IPS-11a (cell line): ENCODE measurements at regions not wholly inside any gene's neighbourhood (a gene's known extent, or its start where the extent isn't known, plus 50 kb on each side); places are given as distances from the start of the nearest gene placed in this dataset.

Experiments
- H3K4me3 ChIP-seq: one replicate; pipeline ENCODE4 v1.5.1; 2013; ENCODE audit warnings: low read depth, low read length, control low read depth

DNA sequence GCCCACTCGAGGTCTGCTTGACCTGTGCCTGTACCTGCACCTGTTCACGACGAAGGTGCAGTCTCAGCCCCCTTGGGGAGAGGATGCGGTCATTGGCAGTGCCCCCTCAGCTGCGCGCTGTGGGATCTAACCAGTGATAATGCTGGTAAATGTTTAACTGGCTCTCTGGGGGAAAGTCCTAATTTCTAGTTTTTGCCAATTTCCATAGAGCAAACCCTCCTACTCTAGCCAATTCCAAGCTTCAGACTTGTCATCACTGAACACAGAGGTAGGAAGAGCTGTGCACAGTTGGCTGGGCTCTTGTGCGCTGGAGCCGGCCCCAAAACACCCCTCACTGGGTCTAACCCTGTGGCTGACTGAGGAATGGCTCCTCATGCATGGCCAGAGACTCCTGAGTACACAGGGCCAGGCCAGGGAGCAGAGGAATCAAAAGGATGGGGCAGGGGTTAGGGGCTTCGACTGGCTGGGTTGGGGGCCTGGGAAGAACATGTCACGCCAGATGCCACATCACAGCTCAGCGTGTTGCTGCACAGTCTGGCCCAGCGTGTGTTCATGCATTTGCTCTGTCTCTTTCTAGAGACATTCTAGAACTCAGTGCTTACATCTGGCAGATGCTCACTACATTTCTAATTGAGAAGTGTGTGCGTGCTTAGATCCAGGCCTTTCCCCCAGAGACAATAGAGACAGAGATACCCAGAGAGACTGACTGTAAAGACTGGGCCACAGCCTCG lies 270.8 kb downstream of the BCOR start:
- no peak overlapping the region for H3K4me3 ChIP-seq

DNA sequence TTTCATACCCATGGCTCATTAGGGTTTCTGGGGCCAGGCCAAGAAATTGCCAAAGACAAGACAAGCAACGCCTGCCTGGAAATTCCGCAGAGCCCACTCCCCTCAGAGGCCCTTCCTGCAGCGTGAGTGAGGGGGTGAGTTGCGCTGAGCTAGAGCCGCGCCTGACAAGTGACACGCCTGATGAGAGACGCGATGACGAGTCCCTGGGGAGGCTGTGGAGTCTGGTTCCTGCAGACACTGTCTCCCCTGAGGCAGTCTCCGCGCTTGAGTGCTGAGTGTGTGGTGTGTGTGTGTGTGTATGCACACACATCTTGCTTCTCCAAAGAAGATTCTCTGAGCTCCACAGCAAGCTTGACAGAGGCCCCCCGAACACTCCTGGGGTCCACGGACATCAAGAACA lies 269.8 kb downstream of the BCOR start:
- no peak overlapping the region for H3K4me3 ChIP-seq

DNA sequence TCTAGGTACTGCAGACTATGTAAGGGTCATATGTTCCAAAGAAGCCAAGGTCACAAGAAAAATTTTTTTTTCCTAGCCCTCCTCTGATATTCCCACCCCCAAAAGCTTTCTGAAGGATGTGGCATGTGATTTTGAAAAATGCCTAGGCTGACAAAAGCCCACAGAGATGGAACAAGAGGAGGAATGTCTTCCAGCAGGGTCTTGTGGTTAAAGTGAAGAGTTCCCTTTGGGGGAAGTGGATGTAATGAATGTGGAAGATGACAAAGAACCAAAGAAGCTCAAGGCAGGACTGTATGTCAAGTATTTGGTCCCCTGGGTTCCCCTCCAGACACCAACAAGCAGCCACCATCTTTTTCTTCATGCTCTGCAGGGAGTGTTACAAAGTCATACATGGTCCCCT lies 268.8 kb downstream of the BCOR start:
- no peak overlapping the region for H3K4me3 ChIP-seq

DNA sequence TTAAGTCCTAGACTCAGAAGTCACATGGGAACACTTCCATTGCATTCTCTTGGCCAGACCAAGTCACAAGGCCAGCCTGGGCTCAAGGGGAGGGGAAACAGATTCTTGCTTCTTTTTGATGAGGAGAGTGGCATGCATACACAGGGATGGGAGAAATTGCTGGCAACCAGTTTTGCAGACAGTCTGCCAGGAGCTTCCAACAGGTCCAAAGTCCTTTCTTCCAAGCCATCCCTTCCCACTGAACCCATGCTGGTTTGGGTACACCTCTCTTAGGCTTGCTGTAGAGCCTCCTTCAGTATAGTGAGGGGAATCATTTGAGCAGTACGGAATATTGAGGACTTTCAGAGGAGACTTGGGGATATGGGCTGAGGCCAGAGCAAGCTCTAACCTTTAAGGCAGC lies 267.8 kb downstream of the BCOR start:
- no peak overlapping the region for H3K4me3 ChIP-seq

DNA sequence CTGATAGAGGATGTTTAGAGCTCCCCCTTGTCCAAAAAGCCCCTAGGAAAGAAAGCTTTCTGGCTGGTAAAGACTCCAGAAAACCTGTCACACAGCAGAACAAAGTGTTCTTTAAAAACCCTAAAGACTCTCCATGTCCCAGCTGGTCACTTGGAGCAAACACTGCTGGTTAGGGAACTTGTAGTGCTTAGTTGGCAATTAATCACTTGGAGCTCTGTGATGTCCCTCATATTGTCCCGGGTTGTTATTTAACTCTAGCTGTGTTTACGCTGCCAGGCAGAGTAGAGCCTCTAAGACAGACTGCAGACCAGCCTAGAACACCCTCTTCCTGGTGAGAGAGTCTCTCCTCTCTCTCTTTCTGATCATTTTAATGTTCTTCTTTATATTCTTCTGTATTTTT lies 267.3 kb downstream of the BCOR start:
- H3K4me3 ChIP-seq, result no peak overlapping the region

DNA sequence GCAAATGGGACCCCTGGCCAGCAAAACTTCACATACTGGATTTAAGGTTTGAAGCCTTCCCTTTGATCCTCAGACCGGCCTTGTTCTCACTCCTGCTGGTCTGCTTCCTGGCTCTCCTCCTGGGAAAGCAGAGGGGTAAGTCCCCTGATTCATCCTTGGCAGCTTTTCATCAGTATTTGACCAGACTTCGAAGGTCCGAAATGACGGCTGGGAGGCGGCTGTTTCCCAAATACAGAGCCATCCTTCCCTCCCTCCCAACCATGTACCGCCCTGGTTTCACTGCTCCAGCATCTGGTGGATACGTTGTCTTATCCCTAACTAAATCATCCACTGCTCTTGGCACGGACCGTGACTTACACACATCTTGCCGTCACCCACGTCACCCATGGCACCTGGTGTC lies 265.5 kb downstream of the BCOR start:
- no peak overlapping the region for H3K4me3 ChIP-seq

DNA sequence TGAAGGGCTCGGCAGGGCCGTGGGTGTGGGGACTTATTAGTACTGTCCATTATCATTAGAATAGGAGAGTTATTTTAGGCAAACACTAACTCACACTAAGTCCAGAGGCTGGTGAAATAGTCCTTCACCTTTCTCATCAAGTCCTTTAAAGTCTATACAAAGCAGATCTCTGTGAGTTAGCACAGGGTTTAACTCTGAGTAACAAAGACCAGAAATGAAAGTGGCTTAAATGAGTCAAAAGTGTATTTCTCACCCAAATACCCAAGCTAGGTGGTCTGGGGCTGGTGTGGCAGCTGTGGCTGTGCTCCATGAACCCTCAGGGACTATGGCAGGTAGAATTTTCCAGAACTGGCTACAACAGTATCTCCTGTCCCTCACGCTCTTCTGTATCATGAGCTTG lies 263.2 kb downstream of the BCOR start:
- H3K4me3 ChIP-seq, result no peak overlapping the region

DNA sequence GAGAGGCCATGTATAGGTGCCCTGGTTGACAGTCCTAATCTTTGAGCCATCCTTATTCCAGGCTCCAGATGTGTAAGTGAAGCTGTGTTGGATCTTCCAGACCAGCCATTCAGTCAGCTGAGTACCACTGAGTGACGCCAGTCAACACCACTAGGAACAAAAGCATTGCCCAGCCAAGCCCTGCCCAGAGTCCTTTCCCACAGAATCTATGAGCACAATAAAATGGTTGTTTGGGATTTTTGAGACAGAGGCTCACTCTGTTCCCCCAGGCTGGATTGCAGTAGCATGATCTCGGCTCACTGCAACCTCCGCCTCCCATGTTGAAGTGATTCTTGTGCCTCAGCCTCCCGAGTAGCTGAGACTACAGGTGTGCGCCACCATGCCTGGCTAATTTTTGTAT lies 262.5 kb downstream of the BCOR start:
- H3K4me3 ChIP-seq, result no peak overlapping the region

DNA sequence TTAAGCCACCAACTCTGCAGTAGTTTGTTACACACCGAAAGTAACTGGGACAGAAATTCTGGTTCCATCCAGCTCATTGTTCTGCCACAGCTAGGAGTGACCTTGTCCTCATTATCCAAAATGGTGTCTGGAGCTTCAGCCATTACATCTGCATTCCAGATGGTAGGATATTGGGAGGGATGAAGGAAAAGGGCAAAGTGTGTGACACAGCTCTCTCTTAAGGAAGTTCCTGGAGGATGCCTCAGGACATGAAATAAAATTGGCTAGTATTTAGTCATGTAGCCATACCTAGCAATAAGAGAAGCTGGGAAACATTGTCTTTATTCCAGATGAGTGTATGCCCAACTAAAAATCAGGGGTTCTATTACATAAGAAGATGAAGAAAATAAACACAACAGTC lies 262.0 kb downstream of the BCOR start:
- H3K4me3 ChIP-seq, result no peak overlapping the region

DNA sequence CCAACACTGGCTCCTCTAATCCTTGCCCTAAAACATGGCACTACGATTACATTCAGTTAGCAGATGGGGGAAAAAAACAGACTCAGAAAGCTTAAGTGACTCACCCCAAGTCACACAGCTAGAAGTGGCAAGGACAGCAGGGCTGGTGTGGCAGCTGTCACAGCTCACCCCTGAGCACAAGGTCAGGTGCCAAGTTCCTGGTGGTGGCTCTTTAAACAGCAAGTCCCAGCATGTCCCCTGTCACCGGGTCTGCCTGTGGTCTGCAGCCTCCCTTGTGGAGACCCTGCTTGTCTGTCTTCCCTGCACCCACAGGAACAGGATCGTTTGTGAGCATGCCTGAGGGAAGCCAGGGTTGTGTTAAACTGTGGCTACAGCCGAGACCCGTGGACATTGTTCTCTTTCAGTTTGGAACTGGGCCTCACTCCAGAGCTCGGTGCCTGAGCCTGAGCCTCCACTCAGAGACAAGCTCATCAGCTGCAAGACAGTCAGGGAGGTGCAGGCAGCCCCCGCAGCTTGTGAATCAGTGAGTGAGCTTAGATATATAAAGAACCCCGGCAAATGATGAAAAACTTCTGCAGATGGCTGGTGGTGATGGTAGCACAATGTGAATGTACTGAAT lies 260.8 kb downstream of the BCOR start:
- H3K4me3 ChIP-seq, result no peak overlapping the region

DNA sequence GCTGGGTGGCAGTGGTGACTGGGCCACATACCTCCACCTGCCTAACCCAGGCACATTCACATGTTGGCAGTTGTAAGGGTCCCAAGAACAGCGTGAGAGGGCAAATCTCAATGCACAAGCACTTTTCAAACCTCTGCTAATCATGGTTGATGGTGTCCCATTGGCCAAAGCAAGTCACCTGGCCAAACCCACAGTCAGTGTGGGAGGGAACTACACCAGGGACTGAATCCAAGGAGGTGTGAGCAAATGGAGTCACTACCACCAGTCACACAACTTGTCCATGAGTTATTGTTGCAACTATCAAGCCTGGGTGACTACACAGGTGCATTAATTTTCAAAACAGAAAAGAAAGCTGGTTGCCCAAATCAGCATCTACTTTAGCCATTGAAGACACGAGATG lies 260.1 kb downstream of the BCOR start:
- no peak overlapping the region for H3K4me3 ChIP-seq

DNA sequence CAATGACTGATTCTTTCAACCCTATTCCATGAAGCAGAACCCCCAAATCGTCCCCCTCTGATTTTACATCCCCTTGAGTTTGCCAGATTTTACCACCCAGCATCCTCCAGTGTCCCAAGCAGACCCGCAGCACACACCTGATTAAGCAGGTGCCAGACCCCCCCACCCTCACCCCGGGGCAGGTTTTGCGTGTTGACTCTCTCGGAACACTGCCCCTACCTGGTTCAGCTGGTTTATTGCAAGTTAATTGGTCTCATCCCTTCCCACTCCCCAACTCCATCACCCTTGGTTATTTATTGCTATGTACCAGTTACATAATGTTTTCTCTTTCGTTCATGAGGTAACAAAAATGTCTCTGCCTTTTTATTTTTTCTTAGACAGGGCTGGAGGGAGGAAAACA lies 258.4 kb downstream of the BCOR start:
- no peak overlapping the region for H3K4me3 ChIP-seq

DNA sequence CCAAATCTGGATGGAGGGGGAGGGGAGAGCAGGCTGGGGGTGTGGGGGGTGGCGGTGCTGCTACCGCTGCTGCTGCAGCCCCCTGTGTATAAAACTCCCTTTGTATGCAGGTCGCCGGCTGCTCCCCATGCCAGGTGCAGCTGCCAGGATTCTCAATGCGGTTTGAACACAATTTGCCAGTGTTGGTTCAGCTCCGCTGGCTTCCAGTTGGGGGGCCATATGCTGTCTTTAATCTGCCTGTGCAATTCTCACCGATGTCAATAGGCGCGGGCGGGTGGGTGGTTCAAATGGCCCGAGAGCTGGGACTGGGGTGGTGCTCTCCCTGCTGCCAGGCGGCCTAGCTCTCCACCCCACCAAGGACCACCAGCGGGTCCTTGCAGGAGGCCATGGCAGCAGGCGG lies 257.6 kb downstream of the BCOR start:
- H3K4me3 ChIP-seq, result no peak overlapping the region

DNA sequence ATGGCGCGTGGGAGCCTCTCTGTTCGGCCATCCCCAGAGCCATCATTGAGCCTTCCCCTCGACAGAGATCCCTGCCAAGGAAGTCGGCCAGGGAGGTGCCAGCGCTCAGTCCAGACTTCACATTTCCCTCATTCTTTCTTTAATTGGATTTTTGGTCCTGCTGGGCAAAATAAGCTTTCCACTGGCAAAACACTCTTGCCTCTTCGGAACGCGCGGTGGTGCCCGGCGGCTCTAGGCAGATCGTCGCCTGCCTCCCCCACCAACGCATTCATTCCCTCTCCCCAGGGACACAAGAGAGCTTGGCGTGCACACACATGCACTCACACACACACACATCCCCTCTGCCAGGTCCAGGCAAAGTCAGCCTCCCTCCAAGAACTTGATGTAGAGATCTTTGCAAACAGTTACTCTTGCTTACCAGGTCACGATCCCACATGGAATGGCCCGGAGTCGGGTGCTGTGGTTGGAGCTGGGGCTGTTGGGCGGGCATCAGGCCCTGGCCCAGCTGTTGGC lies 257.1 kb downstream of the BCOR start:
- H3K4me3 ChIP-seq, result no peak overlapping the region

DNA sequence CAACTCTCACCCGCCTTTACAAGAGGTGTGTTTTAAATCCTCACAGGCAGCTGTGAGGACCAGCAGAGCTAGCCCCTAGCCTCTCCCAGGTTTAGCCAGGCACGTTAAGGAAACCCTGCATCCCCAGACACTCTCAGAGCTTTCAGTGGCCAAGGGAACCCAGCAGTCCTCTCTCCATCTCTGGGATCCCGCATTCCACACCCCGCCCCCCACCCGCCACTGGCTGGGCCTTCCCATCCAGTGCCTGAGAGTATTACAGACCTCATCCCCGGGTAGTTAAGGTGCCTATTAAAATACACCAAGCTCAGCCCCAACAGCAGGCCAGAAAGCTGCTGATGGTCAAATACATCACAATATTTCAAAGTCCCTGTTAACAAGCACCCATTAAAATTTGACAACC lies 256.2 kb downstream of the BCOR start:
- H3K4me3 ChIP-seq, result no peak overlapping the region

DNA sequence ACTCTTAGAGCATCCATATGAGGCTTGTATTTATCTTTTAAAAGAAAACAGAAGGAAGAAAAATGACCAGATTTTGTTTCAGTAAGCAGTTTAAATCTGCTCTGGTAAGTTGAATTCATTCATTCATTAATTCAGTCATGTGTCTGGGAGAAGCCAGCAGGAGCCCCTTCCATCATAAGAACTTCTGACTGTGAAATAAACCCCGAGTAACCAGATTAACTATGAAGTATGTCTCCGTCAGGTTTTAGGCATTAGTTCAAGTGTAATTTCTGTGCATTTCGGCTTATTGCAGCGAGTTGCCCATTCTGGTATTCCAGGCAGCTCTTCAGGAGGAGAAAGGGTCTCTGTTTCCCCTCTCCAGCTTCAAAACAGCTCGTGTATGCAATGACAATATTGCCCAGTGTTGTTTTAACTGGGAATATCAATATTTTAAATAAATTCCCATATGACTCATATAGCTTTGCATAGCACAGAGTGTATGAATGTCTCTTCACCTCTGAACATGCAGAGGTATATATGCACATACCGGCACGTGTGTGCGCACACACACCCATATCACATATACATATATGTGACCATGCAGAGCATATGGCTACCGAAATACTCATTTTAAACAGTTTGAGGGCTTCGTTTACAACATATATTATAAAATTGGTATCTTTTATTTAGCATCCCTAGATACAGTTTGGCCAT lies 255.3 kb downstream of the BCOR start:
- no peak overlapping the region for H3K4me3 ChIP-seq

DNA sequence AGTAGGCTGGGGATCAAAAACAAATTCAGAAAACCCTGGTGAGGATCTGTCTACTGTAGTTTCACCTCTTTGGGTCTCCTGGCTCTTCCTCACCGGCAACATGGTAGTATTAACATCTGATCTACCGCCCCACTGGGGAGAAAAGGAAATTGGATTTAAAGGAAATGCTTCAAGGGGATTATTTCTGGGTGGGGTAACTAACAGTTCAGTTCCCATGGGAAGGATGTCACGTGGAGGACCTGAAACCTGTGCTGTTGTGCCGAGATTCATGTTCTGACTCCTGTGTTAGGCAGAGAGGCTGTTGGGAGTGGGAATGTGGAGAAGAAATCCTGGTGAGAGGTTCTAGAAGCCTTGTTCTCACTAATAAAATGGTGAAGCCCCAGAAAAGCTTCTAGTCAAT lies 254.4 kb downstream of the BCOR start:
- no peak overlapping the region for H3K4me3 ChIP-seq

DNA sequence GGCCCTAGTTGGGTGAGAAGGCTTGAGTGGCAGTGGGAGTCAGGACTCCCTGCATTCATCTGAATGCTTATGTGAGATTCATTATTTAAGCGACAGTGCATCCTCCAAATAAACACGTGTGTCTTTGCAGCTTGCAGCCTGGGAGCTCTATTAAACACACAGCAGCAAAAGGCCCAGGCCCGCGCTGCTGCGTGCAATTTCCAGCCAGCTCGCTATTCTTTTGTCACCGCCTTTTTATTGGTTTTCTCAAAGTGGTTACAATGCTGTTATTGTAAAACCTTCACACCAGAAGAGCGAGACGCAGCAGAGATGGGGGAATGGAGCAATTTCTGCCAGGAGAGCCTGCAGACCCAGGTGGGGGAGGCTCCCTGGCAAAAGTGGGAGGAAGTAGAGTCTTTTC lies 252.5 kb downstream of the BCOR start:
- H3K4me3 ChIP-seq, result no peak overlapping the region

DNA sequence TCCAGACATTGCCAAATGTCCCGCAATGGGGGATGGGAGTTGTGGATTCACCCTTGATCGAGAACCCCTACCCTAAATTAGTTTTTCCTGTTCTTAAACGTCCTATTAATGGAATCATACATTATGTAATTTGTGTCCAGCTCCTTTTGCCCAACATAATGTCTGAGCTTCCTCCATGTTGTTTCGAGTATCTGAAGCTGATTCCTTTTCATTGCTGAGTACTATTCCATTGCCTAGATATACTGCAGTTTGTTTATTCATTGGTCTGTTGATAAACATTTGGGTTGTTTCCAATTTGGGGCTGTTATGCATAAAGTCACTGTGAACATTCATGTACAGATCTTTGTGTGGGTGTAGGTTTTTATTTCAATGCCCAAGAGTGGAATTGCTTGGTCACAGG lies 251.3 kb downstream of the BCOR start:
- H3K4me3 ChIP-seq, result no peak overlapping the region

DNA sequence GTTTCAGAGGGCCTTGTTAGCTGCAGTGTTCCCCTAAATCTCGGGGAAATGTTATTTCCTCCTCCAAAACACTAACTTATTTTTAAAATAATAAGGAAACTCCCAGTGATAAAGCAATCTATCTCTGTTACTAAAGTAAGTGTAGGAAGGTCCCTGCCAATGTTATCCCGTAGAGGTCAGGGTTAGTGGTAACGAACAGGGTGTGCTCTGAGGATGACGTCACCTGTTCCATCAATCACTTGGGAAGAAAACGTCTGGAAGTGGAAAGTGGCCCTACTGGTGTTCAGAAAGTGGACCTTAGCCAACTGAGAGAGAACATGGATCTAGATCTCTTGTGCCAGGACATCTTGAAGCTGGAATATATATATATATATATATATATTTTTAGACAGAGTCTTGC lies 249.5 kb downstream of the BCOR start:
- no peak overlapping the region for H3K4me3 ChIP-seq

DNA sequence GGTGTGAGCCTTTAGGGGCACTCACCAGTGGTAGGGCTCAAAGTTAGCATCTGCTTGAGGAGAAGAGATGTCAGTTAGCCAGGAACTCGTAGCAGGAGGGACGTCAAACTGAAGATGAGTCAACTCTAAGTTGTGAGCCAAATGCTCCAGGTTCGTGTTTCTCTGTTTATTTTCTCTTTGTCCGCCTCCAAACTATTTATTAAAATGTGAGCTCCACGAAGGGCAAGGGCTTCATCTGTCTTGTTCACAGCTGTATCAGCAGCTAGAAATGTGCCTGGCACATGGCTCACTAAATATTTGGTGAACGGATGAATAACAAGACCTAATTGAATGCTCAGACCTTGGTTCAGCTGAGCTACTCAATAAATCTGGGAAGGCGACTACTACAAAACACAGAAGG lies 248.9 kb downstream of the BCOR start:
- H3K4me3 ChIP-seq, result no peak overlapping the region

DNA sequence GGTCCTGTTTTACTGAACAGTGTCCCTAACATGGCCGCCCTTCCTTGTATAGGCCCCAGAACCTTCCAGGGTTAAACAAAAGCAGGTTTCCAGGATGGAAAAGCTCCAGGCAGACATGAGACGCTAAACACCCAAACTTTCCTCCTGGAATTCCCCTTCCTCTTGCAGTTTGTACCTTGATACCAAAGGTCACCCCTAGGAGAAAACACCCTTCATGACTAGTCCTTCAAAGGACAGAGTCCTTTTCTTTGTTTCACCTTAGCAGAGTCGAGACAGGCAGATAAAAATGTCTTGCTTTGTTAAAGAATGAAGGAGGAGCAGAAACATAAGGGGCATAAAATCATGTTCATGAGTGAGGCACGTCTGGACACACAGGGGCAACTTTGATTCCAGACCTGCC lies 247.5 kb downstream of the BCOR start:
- H3K4me3 ChIP-seq, result no peak overlapping the region
